Neural cell (in vitro differentiated cells): ENCODE measurements at regions not wholly inside any gene's neighbourhood (a gene's known extent, or its start where the extent isn't known, plus 50 kb on each side); places are given as distances from the start of the nearest gene placed in this dataset.

ENCODE experiments used
- CTCF ChIP-seq: fragments of 450-650 bp; IDR thresholded peaks from 2 replicates; pipeline ENCODE4 v1.5.1; 2014; ENCODE audit warnings: antibody characterized with exemption, mild to moderate bottlenecking, moderate library complexity; ENCODE audit not compliant: poor library complexity, severe bottlenecking
- EP300 ChIP-seq: fragments of 450-650 bp; conservative IDR thresholded peaks from 2 replicates; pipeline ENCODE4 v1.6.1; 2014; ENCODE audit warnings: antibody characterized with exemption, mild to moderate bottlenecking, moderate library complexity; ENCODE audit not compliant: poor library complexity, severe bottlenecking
- EZH2 ChIP-seq: fragments of 200-600, 300-800 bp; shearing (Covaris generic), sonication (generic); IDR thresholded peaks from 2 replicates; pipeline ENCODE4 v1.6.1; 2014; ENCODE audit warnings: antibody characterized with exemption, low read length, borderline replicate concordance, mild to moderate bottlenecking; ENCODE audit not compliant: insufficient read depth, poor library complexity, severe bottlenecking
- POLR2AphosphoS5 ChIP-seq: IDR thresholded peaks from 2 replicates; pipeline ENCODE4 v1.6.1; 2012
- RAD21 ChIP-seq: fragments of 450-650 bp; conservative IDR thresholded peaks from 2 replicates; pipeline ENCODE4 v1.6.1; 2014; ENCODE audit warnings: antibody characterized with exemption, mild to moderate bottlenecking, moderate library complexity
- REST ChIP-seq: IDR thresholded peaks from 2 replicates; pipeline ENCODE4 v1.6.1; 2012; ENCODE audit warnings: borderline replicate concordance
- TAF1 ChIP-seq: IDR thresholded peaks from 2 replicates; pipeline ENCODE4 v1.6.1; 2012; ENCODE audit warnings: low read depth

GRCh38 chr22:45090497-45090910 lies 73.2 kb upstream of the NUP50 start:
- TF ChIP-seq CTCF (no peak), EZH2 (no peak), REST (no peak), EP300 (no peak), POLR2AphosphoS5 (no peak), TAF1 (no peak), RAD21 (no peak)
